NCI-H128 (cell line): ENCODE measurements at regions not wholly inside any gene's neighbourhood (a gene's known extent, or its start where the extent isn't known, plus 50 kb on each side); places are given as distances from the start of the nearest gene placed in this dataset.
"Not testable (repeated sequence)": the region's sequence is repeated elsewhere in the genome, so short reads cannot be mapped to it uniquely, and the experiment has no call there.

ENCODE experiments used
- DNase-seq: peaks from one replicate; lab custom pipeline; 2025; ENCODE audit not compliant: unreplicated experiment; lab: John Stamatoyannopoulos, UW

DNA sequence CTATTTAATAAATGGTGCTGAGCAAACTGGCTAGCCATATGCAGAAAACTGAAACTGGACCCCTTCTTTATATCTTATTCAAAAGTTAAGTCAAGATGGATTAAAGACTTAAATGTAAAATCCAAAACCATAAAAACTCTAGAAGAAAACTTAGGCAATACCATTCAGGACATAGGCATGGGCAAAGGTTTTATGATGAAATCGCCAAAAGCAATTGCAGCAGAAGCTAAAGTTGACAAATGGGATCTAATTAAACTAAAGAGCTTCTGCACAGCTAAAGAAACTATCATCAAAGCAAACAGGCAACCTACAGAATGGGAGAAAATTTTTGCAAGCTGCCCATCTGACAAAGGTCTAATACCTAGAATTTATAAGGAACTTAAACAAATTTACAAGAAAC is 79.0 kb upstream of the SALL1 start:
- not testable (repeated sequence) for DNase-seq

DNA sequence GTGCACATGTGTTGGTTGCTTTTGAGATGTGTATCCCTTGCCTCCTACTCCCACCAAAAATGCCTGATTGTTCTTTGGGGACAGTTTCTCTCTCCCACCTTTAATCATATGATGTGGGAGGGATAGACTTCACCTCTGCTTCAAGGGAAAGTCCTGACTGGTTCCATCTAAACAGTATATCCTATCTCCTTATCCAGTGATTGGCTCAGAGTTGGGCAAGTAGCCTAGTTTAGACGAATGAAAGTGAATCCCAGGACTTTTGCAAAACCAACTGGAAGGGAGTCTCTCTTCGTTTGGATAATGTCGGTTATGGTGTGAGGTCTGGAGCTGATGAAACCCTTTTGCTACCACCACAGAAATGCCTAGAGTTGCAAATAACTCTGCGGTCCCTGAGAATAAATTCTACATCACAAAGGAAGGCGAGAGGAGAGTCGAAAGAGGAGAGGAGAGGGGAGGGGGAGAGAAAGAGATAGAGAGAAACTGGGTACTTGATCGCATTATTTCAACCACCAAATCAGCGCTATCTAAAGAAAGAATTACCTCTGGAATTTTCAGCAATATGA is 77.1 kb upstream of the SALL1 start:
- no peak for DNase-seq

DNA sequence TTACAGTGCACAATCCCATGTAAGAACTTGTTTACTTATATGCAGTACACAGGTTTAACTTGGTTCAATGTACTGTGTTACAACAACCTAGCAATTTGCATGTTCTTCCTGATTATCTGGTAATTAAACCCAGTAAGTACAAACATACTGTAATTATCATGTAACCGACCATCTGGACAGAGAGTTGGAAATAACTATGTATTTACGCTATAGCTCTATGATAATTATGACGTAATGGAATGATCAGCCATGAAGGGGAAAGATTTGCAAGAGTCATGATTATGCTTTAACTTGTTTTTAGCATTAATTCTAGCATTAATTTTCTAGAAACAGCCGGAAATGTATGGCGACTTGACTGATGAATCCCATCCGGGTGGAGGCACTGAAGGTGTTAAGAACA is 74.8 kb upstream of the SALL1 start:
- no peak for DNase-seq

DNA sequence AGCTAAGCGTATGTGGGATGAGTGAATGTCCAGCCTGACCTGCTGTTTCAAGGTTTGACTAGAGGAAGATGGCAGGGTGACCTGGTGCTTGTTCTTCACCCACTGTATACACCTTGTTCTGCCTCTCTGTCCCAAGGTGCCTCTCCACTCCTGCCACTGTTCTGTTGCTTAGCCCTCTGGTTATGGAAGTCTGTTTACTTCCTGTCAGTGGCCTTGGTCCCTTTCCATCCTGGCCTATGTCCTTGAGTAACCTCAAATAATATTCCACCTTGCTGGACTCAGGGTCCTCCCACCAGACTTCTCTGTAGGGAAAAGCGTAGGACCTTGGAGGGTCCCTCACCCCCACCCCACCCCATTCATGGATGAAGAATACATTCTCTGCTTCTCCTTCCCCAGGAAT is 73.2 kb upstream of the SALL1 start:
- DNase-seq: no peak

DNA sequence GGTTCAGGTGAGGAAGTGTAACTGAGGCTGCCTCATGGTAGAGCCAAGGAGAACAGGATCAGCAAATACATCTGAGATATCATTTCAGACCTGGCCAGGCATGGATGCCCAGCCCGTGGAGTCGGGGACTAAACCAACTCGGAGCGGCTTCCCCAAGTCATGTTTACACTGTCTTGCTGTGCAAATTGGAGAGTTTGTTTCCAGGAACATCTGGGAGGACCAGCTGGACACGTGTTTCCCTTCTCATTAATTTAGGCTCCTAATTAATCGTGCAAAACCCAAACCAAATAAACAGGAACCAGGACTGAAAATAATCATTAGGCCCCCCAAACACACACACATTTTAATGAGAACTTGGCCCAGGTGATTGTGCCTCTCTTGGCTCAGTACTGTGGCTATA is 70.9 kb upstream of the SALL1 start:
- DNase-seq: no peak

DNA sequence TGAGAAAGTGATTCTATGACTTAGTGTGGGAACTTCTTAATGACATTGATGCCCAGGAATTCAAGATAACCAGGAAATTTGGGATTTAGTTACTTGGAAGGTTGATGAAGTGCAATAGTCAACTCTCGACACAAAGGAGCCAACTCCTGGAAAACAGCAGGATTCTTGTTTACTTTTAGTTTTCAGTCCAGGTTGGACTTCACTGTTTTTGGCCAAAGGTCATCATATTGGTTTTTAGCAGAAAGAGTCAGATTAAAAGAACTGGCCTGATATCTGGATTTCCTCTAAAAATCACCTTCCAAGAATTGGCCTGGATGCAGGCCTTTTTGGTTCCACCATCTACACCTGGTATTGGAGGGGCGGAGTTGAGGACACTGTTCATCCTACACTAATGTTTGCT is 60.1 kb upstream of the SALL1 start:
- DNase-seq: no peak

DNA sequence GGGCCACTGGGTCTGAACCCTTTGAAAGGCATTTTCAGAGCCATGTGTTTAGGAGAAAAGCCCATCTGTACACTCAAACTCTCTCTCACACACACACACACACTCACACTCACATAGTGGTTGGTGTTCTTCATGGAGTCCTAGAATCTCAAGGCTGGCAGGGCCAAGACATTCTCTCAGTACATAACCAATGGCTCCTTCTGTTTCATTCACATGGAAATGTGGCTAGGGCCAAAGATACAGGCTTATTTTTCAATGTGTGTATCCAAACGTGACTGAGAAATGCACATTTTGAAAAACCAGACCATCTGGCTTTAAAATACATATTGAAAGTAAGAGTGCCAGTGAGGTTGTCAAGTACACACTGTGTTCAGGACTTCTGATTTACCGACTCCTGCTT is 59.0 kb upstream of the SALL1 start:
- no peak for DNase-seq

DNA sequence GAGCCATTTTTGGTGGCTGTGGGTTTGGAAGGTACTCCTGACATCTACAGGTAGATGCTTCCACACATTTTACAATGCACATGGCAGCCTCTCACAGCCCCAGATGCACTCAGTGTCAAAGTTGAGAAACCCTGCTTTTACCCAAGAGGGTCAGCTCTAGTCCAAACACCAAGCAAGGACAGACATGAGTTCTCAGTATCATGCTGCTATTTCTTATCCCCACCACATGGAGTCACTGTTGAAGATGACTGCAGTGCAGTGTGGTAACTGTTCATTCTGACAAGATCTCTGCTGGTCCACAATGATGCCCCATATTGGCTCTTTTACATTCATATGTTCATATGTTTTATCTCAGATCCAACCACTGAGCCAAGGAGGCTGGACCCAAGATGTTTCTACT is 50.5 kb upstream of the SALL1 start:
- DNase-seq: no peak
